ENCODE measurements at regions not wholly inside any gene's neighbourhood (a gene's known extent, or its start where the extent isn't known, plus 50 kb on each side); places are given as distances from the start of the nearest gene placed in this dataset.
A peak's percentile ranks its signal among the peaks of the same experiment; 100 is the strongest.

DNA sequence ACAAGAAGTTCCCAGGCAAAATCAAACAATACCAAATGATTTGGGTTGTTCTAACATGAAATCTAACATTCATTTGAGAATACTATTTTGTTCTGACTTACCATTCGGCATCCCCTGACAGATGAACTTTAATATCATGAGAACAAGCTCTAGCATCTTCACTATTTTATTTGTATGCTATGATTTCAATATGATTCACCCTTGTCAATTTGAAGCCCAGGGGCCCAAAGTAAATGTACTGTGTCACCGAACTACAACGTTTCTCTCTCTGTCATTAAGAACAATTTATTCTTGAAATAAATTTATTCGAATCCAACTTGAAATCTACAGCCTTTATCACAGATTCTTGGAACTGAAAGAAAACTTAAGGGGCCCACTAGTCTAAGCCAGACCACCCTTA is 146.2 kb upstream of the RASSF8 start:
- no peaks in the 10 kb centered on the region for H3K36me3 Mint-ChIP-seq (ENCODE audit: low read depth)
- H3K27ac Mint-ChIP-seq = peak overlapping the region; percentile 21 to 70 (median 43)
- TF ChIP-seq, protein P1, sequence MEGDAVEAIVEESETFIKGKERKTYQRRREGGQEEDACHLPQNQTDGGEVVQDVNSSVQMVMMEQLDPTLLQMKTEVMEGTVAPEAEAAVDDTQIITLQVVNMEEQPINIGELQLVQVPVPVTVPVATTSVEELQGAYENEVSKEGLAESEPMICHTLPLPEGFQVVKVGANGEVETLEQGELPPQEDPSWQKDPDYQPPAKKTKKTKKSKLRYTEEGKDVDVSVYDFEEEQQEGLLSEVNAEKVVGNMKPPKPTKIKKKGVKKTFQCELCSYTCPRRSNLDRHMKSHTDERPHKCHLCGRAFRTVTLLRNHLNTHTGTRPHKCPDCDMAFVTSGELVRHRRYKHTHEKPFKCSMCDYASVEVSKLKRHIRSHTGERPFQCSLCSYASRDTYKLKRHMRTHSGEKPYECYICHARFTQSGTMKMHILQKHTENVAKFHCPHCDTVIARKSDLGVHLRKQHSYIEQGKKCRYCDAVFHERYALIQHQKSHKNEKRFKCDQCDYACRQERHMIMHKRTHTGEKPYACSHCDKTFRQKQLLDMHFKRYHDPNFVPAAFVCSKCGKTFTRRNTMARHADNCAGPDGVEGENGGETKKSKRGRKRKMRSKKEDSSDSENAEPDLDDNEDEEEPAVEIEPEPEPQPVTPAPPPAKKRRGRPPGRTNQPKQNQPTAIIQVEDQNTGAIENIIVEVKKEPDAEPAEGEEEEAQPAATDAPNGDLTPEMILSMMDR (IDR thresholded peaks at IDR 0.05; ENCODE audit: unreplicated experiment in 3 of 3) = no peak
- peaks cover 11% of the 10 kb centered on the region for H3K27me3 Mint-ChIP-seq (ENCODE audit: low read depth)
- H3K4me1 Mint-ChIP-seq = peaks cover 9% of the 10 kb centered on the region
- peaks cover 25% of the 10 kb centered on the region for H3K9me3 Mint-ChIP-seq
- H3K4me3 Mint-ChIP-seq = no peak overlapping the region

DNA sequence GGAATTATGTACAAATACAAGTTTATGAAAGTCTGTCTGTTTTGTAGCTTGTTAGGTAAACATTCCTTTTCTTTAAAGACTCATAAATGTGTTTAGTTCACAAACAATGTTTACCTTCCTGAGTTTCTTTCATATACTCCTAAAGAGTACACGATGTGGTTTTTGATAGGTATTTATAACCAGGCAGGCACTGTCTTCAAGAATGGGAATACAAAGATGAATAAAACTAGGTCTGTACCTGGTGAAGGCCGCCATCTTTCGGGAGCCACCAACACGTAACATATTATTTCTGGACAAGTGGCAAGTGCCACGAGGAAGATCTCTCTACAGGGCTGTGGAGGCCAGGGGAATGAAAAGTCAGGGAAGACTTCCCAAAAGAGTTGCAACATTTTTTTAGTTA is 144.6 kb upstream of the RASSF8 start:
- no peak overlapping the region for H3K4me3 Mint-ChIP-seq
- H3K36me3 Mint-ChIP-seq (ENCODE audit: low read depth) = no peaks in the 10 kb centered on the region
- TF ChIP-seq, protein P1 (IDR thresholded peaks at IDR 0.05; ENCODE audit: unreplicated experiment in 3 of 3) = no peak
- H3K4me1 Mint-ChIP-seq = peaks cover 14% of the 10 kb centered on the region
- H3K27ac Mint-ChIP-seq = no peak overlapping the region
- peaks cover 10% of the 10 kb centered on the region for H3K27me3 Mint-ChIP-seq (ENCODE audit: low read depth)
- peaks cover 17% of the 10 kb centered on the region for H3K9me3 Mint-ChIP-seq

DNA sequence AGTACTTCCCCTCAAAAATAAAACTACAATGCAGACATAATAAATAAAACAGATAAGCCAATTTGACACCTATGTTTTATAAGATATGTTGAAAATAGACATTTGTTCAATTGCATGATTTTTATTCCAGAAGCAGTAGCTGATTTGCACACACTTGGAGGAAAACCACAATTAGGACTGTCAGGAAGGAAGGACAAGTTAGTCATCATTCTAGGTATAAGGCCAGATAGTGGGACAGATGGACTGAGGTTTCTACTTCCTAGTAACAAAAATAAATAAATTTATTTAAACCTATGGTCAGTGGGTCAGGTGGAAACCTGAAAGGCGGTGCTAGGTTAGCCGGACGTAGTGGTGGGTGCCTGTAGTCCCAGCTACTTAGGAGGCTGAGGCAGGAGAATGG is 141.8 kb upstream of the RASSF8 start:
- H3K27ac Mint-ChIP-seq = peak overlapping the region in 1 of 3 experiments; percentile 17
- H3K4me3 Mint-ChIP-seq = no peak overlapping the region
- peaks cover 4% of the 10 kb centered on the region for H3K9me3 Mint-ChIP-seq
- H3K4me1 Mint-ChIP-seq = peaks cover 25% of the 10 kb centered on the region
- TF ChIP-seq, protein P1 (IDR thresholded peaks at IDR 0.05; ENCODE audit: unreplicated experiment in 3 of 3) = no peak
- H3K27me3 Mint-ChIP-seq (ENCODE audit: low read depth) = peaks cover 10% of the 10 kb centered on the region
- no peaks in the 10 kb centered on the region for H3K36me3 Mint-ChIP-seq (ENCODE audit: low read depth)

DNA sequence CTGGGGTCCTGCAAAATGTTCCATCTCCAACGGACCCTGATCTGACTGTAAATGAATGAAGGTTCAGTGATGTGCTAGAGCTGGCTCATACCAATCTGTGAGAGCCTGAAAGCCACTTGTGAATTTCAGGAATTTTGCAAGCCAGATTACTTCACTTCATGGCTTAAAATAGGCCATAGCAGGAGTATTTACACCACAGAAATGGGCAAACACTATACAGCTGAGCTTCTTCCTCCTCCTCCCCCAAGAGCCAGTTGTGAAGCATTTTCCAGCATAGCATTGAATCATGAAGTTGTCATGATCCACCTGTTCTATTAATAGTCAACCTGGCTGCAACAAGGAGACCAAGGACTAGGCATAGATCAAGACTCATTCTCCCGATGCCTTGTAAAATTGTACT is 141.3 kb upstream of the RASSF8 start:
- peaks cover 4% of the 10 kb centered on the region for H3K9me3 Mint-ChIP-seq
- TF ChIP-seq, protein P1 (IDR thresholded peaks at IDR 0.05; ENCODE audit: unreplicated experiment in 3 of 3) = no peak
- peaks cover 10% of the 10 kb centered on the region for H3K27me3 Mint-ChIP-seq (ENCODE audit: low read depth)
- peaks cover 20% of the 10 kb centered on the region for H3K4me1 Mint-ChIP-seq
- no peaks in the 10 kb centered on the region for H3K36me3 Mint-ChIP-seq (ENCODE audit: low read depth)
- no peak overlapping the region for H3K27ac Mint-ChIP-seq
- no peak overlapping the region for H3K4me3 Mint-ChIP-seq

DNA sequence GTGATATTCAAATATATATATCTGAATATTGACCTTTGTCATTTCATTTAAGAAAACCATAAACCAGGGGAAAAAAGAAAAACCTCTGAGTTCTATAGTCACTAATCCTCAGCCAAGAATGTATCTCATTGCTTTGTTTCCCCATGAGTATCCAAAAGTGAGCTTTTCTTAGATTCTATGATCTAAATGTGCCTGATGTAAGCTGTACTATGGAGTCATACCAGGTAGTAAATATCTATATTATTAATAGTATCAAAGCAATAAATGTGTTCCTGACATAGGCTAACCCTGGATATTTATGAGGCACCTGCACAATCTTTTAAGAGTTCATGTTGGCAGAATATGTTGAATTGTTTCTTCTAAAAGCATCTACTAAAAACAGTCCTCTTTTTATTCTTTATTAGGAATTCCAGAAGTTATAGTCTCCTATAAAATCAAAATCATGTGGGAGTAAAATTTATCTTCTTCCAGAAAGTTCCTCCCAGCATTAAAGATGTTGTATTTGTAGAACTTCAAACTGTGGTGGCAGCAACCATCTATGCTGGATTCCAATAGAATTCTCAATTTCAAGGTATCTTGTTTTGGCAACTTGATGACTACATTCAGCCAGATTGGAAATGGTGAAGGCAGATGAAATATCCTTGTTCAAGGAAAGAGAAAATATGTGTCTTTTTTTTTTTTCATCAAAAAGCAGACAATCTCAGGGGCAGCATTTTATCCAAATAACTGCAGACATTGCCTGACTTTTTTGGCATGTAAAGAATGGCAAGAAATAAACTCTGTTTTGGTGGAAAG is 139.7 kb upstream of the RASSF8 start:
- H3K36me3 Mint-ChIP-seq (ENCODE audit: low read depth) = no peaks in the 10 kb centered on the region
- peaks cover 19% of the 10 kb centered on the region for H3K4me1 Mint-ChIP-seq
- TF ChIP-seq, protein P1 (IDR thresholded peaks at IDR 0.05; ENCODE audit: unreplicated experiment in 3 of 3) = no peak
- H3K4me3 Mint-ChIP-seq = no peak overlapping the region
- H3K27me3 Mint-ChIP-seq (ENCODE audit: low read depth) = peaks cover 10% of the 10 kb centered on the region
- peak overlapping the region in 2 of 3 experiments; percentile 13 to 82 for H3K27ac Mint-ChIP-seq
- peaks cover 4% of the 10 kb centered on the region for H3K9me3 Mint-ChIP-seq

DNA sequence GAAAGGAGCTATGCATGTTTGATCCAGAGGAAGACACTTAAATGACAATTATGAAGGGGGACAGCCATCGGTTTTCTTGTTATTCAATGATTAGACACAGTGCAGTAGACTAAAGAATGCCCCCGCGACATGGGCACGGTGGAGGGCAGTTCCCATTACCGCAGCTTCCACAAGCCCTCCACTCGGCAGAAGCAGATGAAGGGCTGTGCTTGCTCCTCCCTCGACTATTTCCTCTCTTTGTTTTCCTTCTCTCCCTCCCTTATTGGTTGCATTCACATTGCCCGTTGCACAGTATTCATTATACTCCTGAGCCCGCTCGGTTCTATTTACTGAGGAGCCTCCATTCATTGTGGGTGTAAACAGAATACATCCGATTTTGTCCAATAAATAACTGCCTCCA is 138.8 kb upstream of the RASSF8 start:
- Mint-ChIP-seq H3K9me3 (peaks cover 4% of the 10 kb centered on the region), H3K36me3 (ENCODE audit: low read depth) (no peaks in the 10 kb centered on the region), H3K4me3 (no peak overlapping the region), H3K27me3 (ENCODE audit: low read depth) (peaks cover 10% of the 10 kb centered on the region), H3K4me1 (peaks cover 24% of the 10 kb centered on the region), H3K27ac (peak overlapping the region in 2 of 3 experiments; percentile 38 to 82)
- TF ChIP-seq, protein P1 (IDR thresholded peaks at IDR 0.05; ENCODE audit: unreplicated experiment in 3 of 3) = no peak
